ENCODE measurements at regions not wholly inside any gene's neighbourhood (a gene's known extent, or its start where the extent isn't known, plus 50 kb on each side); places are given as distances from the start of the nearest gene placed in this dataset.

GRCh38 chr9:104278929-104279496 lies 184.9 kb downstream of the SMC2 start:
- TF ChIP-seq EZH2phosphoT487 (IDR thresholded peaks at IDR 0.05; ENCODE audit: insufficient read depth, low read depth): no peak
- no peak for TF ChIP-seq EZH2 (IDR thresholded peaks at IDR 0.05; ENCODE audit: insufficient read depth, poor library complexity, severe bottlenecking)
